Islet of Langerhans (tissue), 1 donor: ENCODE measurements at regions not wholly inside any gene's neighbourhood (a gene's known extent, or its start where the extent isn't known, plus 50 kb on each side); places are given as distances from the start of the nearest gene placed in this dataset.
"Not testable (repeated sequence)": the region's sequence is repeated elsewhere in the genome, so short reads cannot be mapped to it uniquely, and the experiment has no call there.

Source experiments
- FAIRE-seq: peaks from one replicate; lab custom pipeline; 2011; peaks lifted over from hg19 to GRCh38; lab: Jason Lieb, UNC

DNA sequence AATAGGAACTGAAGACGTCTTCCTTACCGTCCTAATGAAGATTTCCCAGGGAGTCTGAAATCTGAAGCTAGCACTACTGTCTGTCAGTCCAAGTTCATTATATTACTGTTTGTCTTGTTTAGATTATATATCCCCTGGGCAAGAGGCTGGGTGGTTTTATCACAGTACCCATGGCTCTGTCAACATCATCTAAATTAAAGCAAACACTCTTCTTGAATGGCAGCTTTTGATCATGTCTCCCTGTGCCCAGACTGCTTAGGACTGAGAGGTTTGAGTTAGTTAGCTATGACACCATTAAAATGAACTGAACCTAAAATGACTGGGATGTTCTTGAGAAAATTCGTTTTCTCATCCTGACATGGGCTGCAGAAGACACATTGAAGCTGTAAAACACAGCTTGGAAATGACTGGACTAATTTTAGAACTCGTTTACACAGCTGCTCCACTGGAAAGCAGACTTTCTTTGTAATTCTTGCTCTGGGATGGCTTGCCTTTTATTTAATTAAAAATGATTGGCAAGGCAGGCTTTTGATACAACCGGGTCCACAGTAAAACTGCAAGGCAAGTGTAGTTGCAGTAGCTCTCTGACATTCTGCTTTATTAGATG, 243.5 kb downstream of the MFSD1 start:
- FAIRE-seq = no peak

DNA sequence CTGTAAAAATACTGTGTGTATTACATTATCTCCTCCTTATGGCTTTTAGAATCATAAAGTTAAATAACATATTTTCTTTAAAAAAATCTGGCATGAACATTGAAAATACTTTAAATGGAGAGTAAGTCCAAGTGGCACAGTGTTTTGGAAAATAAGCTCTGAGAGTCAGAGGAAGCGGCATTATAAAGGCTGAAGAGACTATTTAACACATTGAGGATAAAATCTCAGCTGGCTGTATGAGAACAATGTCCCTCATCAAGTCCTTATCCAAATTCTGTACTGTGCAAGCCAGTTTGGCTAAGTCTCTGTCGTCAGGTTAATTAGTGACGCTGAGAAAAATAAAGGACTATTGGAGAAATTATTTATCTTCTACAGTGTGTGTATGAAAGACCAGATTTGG, 245.5 kb downstream of the MFSD1 start:
- FAIRE-seq = no peak

DNA sequence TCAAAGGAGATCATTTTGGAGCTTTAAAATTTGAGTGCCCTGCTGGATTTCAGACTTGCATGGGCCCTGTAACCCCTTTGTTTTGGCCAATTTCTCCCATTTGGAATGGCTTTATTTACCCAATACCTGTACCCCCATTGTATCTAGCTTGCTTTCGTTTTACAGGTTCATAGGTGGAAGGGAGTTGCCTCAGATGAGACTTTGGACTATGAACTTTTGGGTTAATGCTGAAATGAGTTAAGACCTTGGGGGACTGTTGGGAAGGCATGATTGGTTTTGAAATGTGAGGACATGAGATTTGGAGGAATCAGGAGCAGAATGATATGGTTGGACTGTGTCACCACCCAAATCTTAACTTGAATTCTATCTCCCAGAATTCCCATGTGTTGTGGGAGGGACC, 250.6 kb downstream of the MFSD1 start:
- FAIRE-seq = not testable (repeated sequence)

DNA sequence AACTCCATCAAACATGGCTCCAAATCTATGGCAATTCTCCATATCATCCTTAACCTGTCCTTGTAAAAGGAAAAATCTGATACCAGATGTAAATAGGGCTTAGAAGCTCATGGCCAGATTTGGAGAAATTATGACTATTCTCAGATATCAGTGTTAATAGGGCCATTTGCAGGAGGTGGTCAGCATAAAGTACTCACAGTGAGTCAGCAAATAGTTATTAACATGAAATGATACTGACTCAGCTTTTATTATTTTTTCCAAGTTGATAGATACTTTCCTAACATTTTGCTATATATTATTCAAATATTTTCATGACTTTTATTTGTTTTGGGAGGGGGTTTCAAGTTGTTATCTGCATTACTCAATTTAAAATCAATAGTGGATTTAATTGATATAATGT, 255.8 kb downstream of the MFSD1 start:
- no peak for FAIRE-seq

DNA sequence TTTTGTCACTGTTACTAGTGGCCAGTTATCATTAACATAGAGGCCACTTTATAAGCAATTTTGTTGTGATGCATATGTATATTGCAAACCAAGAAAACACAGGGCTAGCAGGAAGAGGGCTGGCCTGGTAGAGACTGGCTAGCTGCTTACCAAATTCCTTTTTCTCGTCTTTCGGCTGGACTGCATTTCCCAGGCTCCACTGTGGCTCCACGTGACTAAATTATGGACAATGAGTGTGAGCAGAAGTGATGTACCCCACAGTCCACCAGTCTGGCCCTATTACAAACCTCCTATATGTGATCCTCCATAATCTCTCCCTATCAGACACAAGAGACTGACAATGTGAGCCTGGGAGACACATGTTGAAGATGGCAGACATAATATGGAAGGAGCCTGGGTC, 257.0 kb downstream of the MFSD1 start:
- no peak for FAIRE-seq

DNA sequence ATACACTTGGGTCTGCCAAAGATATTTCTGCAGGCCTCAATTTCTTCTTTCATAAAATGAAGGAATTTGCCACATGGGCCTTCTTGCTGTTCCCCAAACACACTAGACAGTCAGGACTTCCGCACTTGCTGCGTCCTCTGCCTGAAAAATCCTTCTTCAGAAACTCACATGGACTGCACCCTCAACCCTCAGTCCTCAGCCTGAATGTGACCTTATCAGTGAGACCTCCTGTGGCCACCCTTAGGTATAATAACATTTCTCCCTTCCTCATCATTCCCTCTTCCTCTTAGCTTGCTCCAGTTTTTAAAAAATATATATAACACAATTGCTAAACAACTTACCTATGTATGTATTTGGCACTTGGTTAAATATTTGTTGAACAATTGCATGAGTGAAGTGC, 257.5 kb downstream of the MFSD1 start:
- no peak for FAIRE-seq

DNA sequence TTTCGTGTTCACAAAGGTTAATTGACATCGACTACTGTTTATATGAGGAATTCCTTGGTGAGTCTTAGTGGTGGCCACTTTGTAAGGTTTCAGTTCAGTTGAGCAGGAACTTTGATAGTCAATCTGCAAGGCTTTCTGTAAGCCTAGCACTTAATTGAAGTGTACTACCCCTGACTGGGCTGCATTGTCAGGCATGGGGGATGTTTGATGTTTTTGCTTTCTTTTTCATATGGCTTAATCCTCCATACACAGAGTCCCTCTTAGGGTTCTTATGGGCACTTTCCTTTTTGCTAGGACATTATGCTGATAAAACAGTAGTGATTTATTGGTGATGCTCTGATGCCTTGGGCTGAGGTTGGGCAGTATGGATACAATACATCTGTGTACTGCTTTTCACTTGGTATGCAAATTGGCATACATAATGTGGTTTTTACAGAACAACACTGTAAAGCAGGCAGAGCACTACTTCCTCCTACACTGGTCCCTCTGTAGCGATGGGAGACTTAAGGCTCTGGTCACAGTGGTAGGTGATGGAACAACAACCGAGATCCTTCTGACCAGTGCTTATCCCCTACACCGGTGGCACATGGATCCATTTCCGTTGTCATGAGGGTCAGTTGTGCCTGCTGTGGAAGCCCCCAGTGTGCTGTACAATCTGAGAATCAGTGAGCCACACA, 261.0 kb downstream of the MFSD1 start:
- FAIRE-seq = no peak

DNA sequence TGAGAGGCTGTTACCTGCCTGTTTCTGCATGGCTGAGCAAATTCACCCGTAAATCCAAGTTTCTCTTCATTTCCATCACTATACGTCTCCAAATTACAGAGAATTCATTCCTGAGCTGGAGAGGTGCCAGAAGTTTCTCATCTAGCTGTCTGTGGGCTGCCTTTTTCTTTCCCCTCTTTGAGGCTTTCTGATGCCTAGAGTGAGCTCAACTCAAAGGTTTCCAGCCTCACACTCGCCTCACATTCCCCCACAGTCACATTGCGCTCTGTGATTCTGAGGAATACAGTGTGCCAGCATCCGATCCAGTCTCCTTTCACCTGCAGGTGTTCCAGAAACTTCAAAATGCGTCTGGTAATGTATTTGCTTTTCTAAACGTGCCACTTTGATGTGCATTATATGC, 267.2 kb downstream of the MFSD1 start, which contains the start of gene IQCJ:
Gene IQCJ (plus strand): TSS at position 229 of the 400 bp plus-strand sequence.
- FAIRE-seq = no peak

DNA sequence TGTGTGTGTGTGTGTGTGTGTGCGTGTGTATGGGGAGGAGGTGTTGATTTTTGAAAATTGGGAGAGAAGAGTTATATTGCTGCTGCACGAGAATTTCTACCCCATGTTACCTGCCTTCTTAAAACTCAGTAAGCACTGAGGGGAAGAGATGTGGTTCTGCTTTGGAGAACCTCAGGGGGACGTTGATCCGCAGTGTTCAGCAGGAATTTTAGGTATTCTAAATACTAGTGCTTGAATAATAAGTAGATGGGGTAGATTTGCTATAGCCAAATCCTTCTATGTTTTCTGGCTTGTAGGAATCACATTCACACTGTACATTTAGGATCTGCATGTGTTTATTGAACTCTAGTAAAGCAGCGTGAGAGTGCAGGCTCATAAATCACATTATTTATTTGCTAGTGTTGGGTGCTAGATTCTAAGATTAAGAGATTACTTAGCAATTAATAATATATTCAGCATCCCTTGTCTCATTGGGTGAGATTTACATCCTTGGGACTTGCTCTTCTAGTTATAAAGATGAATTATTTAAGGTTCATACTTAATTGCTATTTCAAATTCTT, 268.1 kb downstream of the MFSD1 start:
- FAIRE-seq = no peak

DNA sequence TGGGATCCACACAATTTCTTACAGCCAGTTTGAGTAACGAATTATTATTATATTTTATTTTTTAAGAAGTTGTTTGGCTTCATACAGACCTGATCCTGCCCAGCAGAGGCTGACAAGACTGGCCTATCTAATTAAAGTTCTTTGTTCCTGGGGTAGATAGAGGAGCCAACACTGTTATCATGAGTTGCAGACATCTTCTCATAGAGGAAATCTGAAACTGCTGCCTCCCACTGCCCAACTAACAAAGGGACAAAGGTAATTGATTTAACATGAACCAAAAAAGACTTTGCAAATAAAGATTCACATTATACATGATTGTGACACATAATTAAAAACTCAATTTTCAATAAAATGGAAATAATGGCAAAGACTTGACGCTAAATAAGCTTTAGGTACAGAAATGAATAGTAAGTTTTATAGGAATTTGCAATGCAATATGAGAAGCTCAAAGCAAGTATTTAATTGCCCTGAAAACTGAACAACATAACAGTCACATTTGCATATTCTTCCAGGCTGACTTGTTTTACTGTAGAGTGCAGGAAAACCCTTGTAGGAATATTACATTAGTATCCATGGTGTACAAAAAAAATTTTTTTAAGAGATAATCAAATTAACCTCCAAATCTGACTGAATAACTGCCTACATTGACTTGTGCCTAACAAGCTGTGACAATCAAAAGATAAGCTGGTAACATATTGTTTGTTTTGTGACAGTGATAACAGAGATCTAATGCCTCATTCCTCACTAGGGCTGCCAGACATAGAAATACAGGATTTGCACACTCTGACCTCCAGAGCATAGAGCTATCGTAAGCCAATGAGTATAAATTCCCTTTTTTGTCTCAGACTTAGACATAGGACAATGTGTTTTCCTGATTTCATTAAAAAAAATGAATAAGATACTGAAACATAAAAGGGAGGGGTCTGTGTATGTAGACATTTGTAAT, 273.2 kb downstream of the MFSD1 start:
- FAIRE-seq = no peak

DNA sequence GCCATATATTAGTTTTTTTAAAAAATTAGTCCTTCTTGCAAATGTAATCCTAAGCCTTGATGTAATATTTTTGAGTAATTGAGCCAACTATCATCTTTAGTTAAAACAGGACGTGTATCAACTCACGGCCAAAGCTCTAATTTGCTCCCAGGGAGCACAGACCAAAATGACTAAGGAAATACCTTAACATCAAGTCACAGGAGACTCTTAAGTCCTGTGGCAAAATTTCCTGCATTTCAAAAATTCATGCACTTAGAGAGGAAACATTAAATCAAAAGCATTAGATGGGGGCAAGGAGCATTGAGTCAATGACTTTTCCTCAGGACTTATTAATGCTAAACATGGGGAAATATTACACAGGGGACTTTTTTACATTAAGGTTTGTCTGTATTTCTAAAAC, 276.0 kb downstream of the MFSD1 start:
- FAIRE-seq = no peak

DNA sequence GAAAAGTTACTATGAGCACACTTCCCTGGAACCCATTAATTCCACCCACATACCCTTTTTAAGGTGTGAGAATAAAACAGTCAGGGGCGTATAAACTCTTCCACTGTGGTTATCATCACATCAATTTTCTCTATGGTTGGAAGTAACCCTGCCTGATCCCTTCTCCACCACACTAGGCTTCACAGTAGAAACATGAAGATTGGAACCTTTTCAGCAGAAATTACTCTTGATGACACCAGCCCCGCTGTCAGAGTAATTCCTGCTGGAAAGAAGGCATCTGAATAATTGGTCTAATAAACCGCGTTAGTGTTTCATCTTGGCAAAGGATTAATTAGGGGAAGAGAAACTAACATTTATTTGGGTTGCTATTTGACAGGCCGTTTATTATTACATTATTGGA, 278.4 kb downstream of the MFSD1 start:
- no peak for FAIRE-seq

DNA sequence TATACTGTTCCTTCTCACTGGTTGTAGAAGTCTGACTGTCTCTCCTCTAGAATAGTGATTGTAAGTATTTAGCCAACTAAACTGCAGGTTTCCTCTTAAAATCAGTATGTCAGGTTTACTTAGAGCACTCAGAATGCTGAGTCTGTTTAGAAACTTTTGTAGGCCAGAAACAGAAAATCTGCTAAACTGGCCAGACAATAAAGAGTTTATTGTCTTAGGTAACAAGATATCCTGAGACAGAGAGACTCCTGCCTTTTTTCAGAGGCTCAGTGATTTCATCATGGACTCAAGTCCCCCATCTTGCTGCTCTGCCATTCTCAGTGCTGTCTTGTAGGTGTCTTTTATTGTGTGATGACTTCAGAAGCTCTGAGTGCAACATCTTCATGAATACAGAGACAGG, 279.0 kb downstream of the MFSD1 start:
- no peak for FAIRE-seq

DNA sequence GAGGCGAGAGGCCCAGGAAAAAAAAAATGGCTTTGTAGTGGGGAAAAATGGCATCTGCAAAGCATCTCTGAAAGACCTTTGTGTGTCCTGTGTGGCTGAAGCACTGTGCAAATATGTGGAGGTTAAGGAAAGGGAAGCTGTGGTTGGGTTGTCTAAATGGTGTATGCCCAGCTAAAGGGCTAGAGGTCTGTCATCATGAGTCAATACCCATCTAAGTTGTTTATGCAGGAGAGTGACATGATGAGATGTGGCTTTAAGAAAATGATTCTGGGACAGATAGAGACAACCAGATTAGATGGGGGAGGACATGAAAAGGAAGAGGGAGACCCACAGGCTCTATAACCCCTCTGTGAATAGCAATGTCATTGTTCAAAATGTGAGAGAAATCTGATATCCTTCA, 280.7 kb downstream of the MFSD1 start:
- FAIRE-seq = no peak

DNA sequence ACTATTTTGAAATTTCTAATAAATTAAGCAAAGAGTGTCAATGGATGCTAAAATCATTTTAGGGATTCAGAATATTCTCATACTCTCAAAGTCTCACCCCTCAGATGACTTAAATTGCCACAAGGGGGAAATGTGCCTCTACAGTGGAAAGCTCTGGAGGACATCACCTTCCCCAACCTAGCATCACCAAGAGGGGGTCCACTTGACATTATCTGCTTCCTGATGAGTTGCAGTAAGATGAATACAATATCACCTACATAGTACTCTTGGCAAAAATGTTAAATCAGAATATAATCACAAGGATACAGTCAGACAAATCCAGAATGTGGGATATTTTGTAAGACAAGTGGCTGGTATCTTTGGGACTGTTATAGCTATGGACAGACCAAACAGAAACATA, 290.1 kb downstream of the MFSD1 start:
- FAIRE-seq = no peak

DNA sequence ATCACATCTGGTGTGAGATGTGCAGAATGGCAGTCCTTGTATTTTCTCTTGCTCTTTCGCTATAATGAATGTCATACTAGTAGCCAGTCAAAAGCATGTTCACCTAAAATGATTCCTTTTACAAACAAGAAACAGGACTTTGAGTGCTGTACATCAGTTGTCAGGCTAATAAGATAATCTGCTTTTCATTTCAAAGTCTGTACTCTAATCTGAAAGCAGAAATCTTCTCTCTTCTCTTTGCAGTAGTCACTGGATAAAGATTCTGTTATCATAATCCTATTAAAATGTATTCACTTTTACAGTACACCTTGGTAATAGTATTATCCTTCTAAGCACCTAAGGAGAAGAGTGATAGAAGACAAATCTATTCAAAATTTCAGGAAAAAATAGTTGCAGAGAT, 300.1 kb downstream of the MFSD1 start:
- no peak for FAIRE-seq

DNA sequence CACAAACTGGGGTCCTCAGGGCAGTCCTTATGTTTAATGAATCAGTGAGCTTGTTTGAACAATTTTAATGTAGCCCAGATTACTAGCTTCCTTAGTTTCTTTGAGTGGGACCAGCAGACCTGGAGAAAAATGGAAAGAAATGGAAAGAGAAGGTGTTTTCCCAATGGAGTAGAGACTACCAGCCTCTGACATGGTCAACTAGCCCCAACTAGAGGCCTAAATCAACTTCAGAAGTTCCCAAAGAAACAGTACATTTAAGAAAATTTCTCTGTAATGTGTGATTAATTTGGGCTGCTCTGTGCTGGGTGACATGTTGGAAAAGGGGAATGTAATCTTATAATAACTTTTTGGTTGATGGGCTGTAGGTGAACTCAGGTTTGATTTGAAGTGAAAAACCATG, 310.9 kb downstream of the MFSD1 start:
- FAIRE-seq = no peak

DNA sequence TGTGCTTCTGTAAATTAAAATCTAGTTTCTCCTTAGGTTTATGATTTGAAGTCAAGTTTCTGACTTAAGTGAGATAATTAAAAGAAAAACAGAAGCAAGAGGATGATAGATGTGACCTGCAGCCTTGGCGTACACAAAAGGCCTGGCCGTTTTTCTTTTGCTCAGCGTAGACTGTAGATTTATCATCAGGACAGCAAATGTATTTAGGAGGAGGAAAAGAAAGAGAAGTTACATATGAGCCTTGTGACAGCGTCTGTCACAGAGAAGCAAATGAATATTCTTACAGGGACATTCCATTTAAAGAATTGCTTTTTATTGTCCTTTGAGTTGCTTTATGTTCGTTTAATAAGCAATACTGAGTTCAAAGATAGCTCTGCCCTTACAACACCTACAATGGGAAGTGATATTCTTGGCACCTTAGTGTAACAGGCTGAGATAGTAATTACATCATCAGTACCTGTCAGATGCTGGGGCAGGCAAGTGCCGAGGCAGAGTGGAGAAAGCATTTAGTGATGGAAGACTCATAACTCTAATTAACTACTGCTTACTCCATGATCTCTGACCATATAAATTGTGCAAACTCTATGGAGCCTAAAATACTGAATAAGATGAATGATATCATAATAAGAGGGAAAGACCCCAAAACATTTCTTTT, 311.5 kb downstream of the MFSD1 start:
- no peak for FAIRE-seq

DNA sequence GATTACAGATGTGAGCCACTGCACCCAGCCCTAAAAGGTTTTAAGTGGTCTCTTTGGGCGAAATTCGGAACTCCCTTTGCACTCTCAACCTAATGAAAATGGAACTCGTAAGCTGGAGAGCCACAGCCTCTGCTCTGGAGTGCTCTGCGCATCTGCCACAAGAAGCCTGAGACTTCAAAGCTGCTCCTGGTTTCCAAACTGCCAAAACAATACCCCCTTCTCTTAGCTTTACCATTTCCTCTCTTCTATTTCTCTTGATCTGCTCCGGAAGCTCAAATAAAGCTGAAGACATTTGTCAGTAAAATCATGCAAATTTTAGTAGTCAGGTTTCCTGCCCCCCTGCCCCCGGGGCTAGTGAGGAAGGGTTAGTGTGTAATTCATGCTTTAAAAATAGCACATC, 312.7 kb downstream of the MFSD1 start:
- FAIRE-seq = no peak

DNA sequence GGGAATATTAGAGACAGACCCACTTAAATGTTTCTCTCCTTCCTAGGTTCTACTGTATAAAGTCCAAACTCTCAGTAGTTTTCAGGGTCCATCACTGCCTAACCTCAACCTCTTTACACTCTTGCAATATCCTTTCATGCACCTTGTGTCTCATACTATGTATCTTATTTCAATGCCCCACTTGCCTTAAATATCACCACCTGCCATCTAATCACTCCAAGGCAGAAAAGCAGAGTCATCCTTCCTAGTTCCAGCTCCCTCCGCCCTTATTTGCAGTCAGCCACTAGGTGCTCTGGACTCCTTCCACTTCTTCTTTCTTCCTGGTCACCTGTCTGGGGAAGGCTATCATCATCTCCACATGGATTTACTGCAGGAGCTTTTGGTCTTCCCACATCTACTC, 322.0 kb downstream of the MFSD1 start:
- no peak for FAIRE-seq

DNA sequence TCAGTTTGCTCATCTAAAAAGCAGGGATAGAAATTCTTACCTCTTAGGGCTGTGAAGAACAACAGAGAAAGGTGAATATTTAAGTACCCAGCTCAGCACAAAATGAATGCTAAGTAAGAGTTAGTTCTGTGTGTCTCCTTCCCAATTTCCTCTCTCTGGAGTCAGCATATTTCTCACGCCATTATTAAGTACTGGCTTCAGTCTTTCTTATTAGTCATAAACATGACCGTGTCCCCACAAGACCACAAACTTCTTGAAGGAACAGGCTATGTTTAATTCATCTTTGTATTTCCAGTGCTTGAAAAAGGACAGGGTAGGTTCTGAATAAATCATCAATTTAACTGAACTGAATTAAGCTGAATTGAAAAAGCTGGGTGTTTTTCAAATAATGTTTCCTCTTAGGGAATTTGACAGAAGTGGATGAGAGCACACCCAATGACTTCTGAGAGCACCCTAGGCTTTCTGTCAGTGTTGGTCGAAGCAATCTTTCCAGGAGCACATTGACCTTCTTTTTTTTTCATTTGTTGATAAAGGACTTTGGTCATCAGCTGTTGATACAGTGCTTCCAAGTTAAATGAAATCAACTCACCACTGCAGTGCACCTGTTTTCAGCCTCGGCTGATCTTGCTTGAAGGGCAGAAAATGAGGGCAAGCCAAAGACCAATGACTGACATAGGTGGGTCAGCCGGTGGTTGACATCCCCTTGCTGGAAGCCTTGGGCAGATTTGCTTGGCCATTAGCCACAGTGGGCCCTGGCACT, 324.6 kb downstream of the MFSD1 start:
- no peak for FAIRE-seq

DNA sequence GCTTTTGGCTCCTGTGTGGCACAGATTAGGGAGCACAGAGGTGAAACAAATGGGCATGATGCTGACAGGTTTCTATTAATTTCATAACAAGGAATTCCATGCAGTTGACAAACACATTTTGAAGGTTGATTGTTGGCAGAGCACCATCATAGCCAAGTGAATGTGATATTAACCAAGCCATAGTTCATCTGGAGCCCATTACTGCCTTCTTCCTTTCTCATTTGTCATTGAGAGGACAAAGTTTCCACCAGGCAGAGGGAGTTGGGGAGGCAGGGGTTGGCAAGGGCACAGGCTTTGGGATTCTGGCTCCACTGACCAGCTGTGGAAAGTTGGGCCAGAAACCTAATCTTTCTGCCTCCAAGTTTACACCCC, 325.2 kb downstream of the MFSD1 start:
- FAIRE-seq = no peak
